HG03139 (cell line): ENCODE measurements at regions not wholly inside any gene's neighbourhood (a gene's known extent, or its start where the extent isn't known, plus 50 kb on each side); places are given as distances from the start of the nearest gene placed in this dataset.

Source experiments
- ATAC-seq: cut with Tn5 transposase; IDR thresholded peaks from one replicate; pipeline ENCODE4 v1.9.1; 2021; ENCODE audit not compliant: unreplicated experiment

- ATAC-seq: no peak
Observed at GRCh38 chr9:106403081-106403480, 459.9 kb upstream of the ZNF462 start.

GRCh38 chr9:106404137-106404536, 458.8 kb upstream of the ZNF462 start:
- ATAC-seq: no peak

GRCh38 chr9:106405871-106406435, 457.0 kb upstream of the ZNF462 start:
- ATAC-seq: no peak

GRCh38 chr9:106414042-106414441, 448.9 kb upstream of the ZNF462 start:
- no peak for ATAC-seq

- ATAC-seq: no peak
Observed at GRCh38 chr9:106417685-106418084, 445.3 kb upstream of the ZNF462 start.

- no peak for ATAC-seq
Observed at GRCh38 chr9:106419829-106420228, 443.1 kb upstream of the ZNF462 start.

- peak; percentile 60 for ATAC-seq
Observed at GRCh38 chr9:106420511-106420944, 442.4 kb upstream of the ZNF462 start.

- peak; percentile 43 for ATAC-seq
Observed at GRCh38 chr9:106421772-106422171, 441.2 kb upstream of the ZNF462 start.

GRCh38 chr9:106423575-106423974, 439.4 kb upstream of the ZNF462 start:
- no peak for ATAC-seq

- ATAC-seq: no peak
Observed at GRCh38 chr9:106432631-106433030, 430.3 kb upstream of the ZNF462 start.

- ATAC-seq: no peak
Observed at GRCh38 chr9:106438928-106439327, 424.0 kb upstream of the ZNF462 start.

- ATAC-seq: no peak
Observed at GRCh38 chr9:106441283-106441682, 421.7 kb upstream of the ZNF462 start.

GRCh38 chr9:106443520-106443919, 419.4 kb upstream of the ZNF462 start:
- no peak for ATAC-seq

- ATAC-seq: no peak
Observed at GRCh38 chr9:106445107-106445506, 417.9 kb upstream of the ZNF462 start.

- no peak for ATAC-seq
Observed at GRCh38 chr9:106449336-106449927, 413.5 kb upstream of the ZNF462 start.

GRCh38 chr9:106450549-106450948, 412.4 kb upstream of the ZNF462 start:
- no peak for ATAC-seq

- no peak for ATAC-seq
Observed at GRCh38 chr9:106451223-106451622, 411.7 kb upstream of the ZNF462 start.

GRCh38 chr9:106456581-106456980, 406.4 kb upstream of the ZNF462 start:
- no peak for ATAC-seq

GRCh38 chr9:106467113-106467864, 395.7 kb upstream of the ZNF462 start:
- no peak for ATAC-seq

- ATAC-seq: no peak
Observed at GRCh38 chr9:106467865-106468164, 395.2 kb upstream of the ZNF462 start.

GRCh38 chr9:106468431-106468830, 394.5 kb upstream of the ZNF462 start:
- ATAC-seq: no peak

- ATAC-seq: no peak
Observed at GRCh38 chr9:106478312-106478711, 384.7 kb upstream of the ZNF462 start.

GRCh38 chr9:106478727-106479126, 384.2 kb upstream of the ZNF462 start:
- ATAC-seq: no peak
